ENCODE measurements at regions not wholly inside any gene's neighbourhood (a gene's known extent, or its start where the extent isn't known, plus 50 kb on each side); places are given as distances from the start of the nearest gene placed in this dataset.
"Not testable (repeated sequence)": the region's sequence is repeated elsewhere in the genome, so short reads cannot be mapped to it uniquely, and the experiment has no call there.

- in situ Hi-C loops (cut with HindIII; ENCODE audit: low sequenced_read_pairs): no loop called here
Measured at GRCh38 chr7:15143936-15144335, 241.4 kb upstream of the DGKB start.

GRCh38 chr7:15143121-15143520, 240.6 kb upstream of the DGKB start:
- in situ Hi-C loops (cut with HindIII; ENCODE audit: low sequenced_read_pairs): no loop called here

- in situ Hi-C loops (cut with HindIII; ENCODE audit: low sequenced_read_pairs): no loop called here
Measured at GRCh38 chr7:15140431-15140830, 237.9 kb upstream of the DGKB start.

DNA sequence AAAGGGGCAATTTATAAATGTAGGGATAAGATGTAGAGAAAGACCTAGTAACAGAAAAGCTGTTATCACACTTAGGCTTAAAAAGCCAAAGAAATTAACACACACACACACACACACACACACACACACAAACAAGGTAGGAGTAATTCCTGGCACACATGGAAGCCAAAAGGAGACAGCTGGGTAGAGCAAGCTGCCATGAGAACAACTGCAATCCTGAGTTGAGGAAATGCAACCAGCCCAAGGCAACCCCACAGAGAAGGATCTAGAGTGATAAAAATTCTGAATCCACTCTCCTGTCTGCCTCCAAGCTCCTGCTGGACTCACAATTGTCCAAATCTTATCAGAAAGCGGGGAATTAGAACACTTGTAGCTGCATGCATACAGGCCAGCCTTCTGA, 229.1 kb upstream of the DGKB start:
- in situ Hi-C loops (cut with HindIII; ENCODE audit: low sequenced_read_pairs): no loop called here

- in situ Hi-C loops (cut with HindIII; ENCODE audit: low sequenced_read_pairs): no loop called here
Measured at GRCh38 chr7:15130666-15131541, 228.4 kb upstream of the DGKB start.

- in situ Hi-C loops (cut with HindIII; ENCODE audit: low sequenced_read_pairs): no loop called here
Measured at GRCh38 chr7:15128716-15129115, 226.2 kb upstream of the DGKB start.

DNA sequence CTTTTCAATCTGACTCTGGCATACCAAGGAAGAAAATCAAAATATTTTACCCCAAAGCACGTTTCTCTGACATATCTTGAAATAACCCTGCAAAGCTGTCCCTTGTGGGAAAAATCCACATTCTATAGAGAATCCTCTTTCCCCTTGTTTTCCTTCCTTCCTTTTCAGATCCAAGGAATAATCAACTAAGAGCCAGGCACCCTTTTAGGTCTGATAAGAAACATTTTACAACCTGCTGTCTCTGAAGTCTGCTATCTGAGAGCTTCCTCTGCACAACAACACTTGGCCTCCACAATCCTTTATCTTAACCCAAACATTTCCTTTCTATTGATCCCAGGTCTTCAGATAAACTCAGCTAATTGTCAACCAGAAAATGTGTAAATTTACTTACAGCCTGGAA, 224.1 kb upstream of the DGKB start:
- in situ Hi-C loops (cut with HindIII; ENCODE audit: low sequenced_read_pairs): not testable (repeated sequence)

DNA sequence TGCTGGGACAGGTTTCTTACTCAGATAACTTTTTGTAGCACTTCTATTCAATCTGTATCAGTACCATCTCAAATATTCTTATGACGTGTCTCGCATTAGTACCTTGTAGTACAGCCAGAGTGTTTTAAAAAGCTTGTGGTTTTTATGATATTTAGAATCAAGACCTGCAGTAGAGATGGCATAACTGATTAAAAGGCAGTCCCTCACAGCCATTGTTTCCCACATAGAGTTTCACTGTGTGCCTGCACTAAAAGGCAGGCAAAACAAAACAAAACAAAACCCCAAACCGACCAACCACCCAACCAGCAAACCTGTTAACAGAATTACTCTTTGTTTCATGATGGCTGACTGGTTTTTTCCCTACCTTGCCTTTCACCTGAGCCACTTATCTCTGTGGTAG, 221.3 kb upstream of the DGKB start:
- in situ Hi-C loops (cut with HindIII; ENCODE audit: low sequenced_read_pairs): no loop called here

GRCh38 chr7:15113752-15114151, 211.2 kb upstream of the DGKB start:
- in situ Hi-C loops (cut with HindIII; ENCODE audit: low sequenced_read_pairs): no loop called here

DNA sequence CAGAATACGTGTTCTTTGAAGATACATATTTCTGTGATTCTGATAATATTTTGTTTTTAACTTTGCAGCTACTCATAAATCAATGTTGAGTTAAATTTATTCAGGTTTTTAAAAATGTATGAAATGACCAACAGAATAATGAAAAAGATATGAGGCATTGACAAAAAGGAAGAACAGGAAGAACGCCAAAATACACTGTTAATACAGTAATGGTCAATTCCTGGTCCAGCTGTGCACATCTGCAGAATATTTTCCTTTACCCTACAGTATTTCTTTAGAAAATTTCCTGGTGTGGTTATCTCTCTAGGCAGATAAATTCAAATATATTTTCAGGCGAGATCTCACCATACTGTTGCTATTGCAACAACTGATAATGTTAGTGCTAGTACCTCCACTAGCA, 203.2 kb upstream of the DGKB start:
- in situ Hi-C loops (cut with HindIII; ENCODE audit: low sequenced_read_pairs): no loop called here

DNA sequence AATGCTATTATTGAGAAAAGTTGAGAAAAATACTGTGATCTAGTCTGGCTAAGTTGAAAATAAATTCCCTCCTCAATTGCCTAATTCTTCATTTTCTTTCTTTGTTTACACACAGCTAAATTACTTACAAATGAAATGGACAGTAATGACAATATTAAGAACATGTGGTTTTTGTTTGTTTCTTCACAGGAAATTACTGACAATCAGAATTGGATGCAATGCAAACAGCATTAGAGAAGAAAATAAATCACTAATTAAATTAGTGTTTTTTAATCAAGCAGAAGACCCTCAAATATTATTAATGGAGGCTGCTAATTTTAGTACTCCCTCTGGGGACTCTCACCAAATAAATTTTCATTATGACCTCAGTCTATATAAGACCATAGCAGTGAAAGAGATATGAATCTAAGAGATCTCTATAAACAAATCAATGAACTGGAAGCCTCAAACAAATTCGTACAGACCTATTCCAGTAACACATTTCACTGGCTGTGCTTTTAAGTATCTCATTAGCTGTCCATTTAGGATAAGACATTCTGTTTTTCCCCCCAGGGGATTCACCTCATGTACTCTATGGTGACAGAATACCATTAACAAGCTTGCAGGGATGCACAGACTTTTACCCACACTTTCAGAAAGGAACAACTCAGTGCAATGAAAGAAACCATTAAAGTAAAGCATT, 202.0 kb upstream of the DGKB start:
- in situ Hi-C loops (cut with HindIII; ENCODE audit: low sequenced_read_pairs): no loop called here

DNA sequence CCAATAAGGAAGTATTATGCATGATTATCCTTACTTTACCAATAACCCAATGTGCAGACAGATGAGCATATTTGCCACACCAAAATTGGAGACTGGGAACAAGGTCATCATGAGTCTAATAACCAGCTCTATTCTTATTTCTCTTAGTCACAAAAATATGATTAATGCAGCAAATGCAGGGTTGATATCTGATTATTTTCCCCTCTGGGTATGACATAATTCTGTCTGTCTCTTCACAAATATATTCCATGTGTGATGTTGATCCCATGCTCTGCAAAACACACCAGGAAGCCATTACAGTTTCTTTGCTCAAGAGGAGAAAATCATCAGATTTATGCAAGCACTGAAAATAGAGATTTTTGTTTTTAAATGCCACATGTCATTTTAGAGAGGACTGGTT, 196.5 kb upstream of the DGKB start:
- in situ Hi-C loops (cut with HindIII; ENCODE audit: low sequenced_read_pairs): no loop called here

- in situ Hi-C loops (cut with HindIII; ENCODE audit: low sequenced_read_pairs): no loop called here
Measured at GRCh38 chr7:15096853-15097252, 194.3 kb upstream of the DGKB start.

DNA sequence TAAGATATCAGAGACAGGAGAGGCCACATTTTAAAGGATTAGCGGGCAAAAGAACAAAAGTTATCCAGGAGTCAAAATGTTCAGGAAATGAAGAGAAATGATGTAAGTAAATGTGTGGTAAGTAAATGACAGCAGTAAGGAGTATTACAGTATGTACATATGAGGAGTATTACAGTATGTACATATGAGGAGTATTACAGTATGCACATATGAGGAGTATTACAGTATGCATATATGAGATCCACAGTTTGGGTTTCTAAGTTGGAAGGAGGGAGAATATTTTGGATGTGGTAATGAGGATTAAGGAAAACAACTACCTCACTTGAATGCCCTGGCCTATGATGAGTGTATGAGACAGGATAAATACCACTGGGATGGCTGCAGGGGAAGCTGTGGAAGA, 192.4 kb upstream of the DGKB start:
- in situ Hi-C loops (cut with HindIII; ENCODE audit: low sequenced_read_pairs): no loop called here

DNA sequence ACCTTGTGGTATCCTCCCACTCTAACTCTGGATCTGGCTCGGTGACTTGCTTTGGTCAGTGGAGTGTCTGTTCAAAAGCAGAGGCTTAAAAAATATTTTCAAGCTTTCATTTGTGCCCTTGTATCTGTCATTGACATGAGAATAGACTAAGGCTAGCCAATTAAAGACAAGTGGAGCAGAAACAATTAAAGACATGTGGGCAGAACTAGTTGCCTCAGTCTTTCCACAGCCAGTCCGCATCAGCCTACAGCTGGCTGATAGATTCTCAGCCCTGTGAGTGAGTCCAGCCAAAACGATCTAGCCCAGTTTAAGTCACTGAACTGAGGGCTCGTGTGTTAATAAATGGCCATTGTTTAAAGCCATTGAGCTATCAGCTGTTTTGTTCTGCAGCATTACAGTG, 185.2 kb upstream of the DGKB start:
- in situ Hi-C loops (cut with HindIII; ENCODE audit: low sequenced_read_pairs): no loop called here

DNA sequence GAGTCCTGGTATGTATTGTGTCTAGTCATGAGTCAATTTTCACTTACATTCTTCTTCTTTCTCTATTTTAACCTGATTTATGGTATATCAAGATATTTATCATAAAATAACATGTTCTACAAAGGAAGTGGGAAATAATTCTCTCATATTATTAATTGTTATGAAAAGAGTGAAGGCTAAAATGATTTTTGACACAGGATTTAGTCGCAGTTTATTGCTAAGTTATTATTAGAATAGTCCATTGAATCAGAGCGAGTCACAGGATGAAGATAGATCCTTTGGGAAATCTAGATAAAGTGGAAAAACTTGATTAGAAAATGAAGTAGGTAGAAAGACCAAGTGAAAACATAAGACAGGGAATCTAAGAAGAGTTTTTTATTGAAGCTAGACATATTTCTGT, 184.3 kb upstream of the DGKB start:
- in situ Hi-C loops (cut with HindIII; ENCODE audit: low sequenced_read_pairs): no loop called here

GRCh38 chr7:15086131-15086611, 183.6 kb upstream of the DGKB start:
- in situ Hi-C loops (cut with HindIII; ENCODE audit: low sequenced_read_pairs): no loop called here

DNA sequence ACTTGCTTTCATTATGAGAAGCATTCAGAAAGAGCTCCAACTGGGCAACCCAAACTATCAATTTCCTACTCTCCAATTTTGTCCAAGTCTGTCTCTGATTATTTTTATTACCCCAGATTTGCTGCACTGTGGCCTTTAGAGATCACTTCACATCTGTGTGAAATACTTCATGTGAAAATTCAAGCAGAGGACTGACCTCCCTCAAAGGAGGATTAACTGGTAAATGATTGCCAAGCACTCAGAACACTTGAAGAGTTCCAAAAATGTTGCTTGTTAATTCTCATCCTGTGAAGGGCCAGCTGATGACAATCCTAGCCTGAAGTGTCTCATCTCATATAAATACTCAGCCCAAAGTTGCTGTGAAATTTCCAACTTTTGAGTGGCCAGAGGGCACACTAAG, 182.8 kb upstream of the DGKB start:
- in situ Hi-C loops (cut with HindIII; ENCODE audit: low sequenced_read_pairs): no loop called here

DNA sequence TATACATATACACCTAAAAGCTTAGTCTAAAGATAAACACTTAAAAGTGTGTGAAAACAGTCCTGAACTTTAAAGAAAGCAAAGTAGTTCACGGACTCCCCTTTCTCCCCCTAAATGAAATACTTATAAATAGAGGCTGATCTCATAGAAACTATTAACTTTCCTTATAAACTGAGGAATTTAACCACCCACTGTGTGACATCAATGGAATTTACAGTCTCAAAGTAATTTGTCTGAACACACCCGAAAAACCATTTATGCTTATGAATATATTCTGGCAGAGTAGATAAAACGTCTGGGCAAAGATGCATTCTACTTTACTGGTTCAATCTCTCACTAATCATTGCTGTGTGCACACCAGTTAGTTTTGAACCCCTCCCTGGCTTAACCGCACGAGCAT, 181.8 kb upstream of the DGKB start:
- in situ Hi-C loops (cut with HindIII; ENCODE audit: low sequenced_read_pairs): no loop called here

GRCh38 chr7:15081891-15082290, 179.3 kb upstream of the DGKB start:
- in situ Hi-C loops (cut with HindIII; ENCODE audit: low sequenced_read_pairs): no loop called here

DNA sequence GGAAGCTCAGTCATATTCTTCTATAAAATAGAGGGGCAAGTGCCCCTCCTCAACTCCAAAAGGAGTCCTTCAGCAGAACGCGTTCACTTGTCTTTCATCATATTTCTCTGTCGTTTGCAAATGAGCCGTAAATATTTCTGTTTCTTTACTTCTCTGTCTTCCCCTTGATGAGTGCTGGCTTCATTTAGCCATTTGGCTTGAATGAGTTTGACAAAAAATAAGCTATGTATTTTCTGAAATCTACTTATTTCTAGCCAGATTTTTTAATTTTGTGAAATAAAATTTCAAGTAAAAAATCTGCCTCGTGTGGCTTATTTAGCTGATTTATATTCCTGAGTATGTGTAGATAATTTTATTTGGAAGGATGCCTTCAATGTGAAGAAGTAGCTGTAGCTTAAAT, 170.8 kb upstream of the DGKB start:
- in situ Hi-C loops (cut with HindIII; ENCODE audit: low sequenced_read_pairs): no loop called here

DNA sequence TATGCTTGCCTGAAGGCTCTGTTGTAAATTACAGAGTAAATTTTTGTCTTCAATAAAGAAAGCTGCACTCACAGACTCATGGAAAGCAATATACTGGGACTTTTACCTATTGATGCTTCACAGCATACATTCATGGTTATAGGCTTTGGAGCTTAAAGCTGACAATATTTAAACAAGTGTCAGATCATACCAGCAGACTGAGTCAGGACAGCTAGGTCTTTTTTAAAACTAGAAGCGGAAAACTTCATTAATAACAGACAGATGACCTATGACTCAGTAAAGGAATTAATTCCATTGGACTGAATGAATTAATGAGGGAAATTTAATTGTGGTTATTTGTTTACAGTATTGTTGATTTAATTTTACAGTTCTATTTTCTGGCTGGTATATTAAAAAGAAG, 165.8 kb upstream of the DGKB start:
- in situ Hi-C loops (cut with HindIII; ENCODE audit: low sequenced_read_pairs): no loop called here
